COR-L47 (cell line): ENCODE measurements at regions not wholly inside any gene's neighbourhood (a gene's known extent, or its start where the extent isn't known, plus 50 kb on each side); places are given as distances from the start of the nearest gene placed in this dataset.

Experiments used
- DNase-seq: peaks from one replicate; lab custom pipeline; 2025; lab: John Stamatoyannopoulos, UW

DNA sequence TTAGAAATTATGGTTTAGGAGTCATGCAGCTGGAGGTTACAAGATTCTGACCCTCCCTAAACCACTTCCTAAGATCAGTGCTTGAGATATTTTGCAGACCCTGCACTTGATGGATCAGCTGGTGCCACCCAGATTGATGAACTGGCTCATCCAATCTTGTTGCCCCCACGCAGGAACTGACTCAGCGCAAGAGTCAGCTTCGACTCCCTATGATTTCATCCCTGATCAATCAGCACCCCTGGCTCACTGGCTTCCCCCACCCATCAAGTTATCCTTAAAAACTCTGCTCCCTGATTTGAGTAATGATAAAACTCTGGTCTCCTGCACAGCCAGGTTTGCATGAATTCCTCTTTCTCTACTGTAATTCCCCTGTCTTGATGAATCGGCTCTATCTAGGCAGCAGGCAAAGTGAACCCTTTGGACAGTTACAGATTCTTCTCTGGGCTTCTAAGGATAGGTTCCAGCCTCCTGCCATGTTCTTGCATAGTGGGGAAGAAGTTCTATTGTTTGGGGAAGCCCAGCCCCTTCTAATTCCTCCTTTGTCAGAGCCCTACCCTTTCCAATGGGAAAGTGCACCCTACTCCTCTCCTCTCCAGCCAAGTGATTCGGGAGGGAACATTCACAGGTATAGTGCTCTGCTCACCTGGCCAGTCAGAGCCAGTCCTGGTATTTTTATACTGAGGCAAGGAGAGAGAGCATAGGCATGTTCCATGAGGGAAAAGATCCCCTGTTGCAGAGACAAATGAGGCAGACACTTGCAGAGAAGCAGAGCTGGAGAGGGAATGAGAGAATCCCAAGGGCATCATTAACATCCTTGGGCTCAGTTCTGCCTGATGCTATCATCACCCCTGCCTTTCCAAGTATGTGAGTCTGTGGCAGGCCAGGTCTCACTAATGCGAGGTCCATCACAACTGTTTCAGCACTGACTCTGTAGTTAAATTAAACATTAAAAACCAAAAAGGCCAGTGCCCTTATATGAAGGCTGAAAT lies 224.4 kb upstream of the GALNT17 start:
- DNase-seq = no peak

DNA sequence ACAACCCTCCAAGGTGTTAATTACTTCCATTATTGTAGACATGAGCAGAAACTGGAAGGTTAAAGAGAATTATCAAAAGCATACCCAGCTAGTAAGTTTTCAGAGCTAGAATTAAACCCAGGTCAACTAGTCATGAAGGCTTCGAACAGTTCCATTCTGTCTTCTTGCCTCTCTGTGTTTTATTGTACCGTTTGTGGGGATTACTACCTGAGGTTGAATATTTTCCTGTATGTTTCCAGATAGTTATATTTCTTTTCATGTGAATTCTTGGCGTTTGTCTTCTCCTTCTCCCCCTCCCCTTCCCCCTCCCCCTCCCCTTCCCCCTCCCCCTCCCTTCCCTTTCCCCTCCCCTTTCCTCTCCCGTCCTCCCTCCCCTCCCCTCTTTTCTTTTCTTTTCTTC lies 218.0 kb upstream of the GALNT17 start:
- DNase-seq = no peak

DNA sequence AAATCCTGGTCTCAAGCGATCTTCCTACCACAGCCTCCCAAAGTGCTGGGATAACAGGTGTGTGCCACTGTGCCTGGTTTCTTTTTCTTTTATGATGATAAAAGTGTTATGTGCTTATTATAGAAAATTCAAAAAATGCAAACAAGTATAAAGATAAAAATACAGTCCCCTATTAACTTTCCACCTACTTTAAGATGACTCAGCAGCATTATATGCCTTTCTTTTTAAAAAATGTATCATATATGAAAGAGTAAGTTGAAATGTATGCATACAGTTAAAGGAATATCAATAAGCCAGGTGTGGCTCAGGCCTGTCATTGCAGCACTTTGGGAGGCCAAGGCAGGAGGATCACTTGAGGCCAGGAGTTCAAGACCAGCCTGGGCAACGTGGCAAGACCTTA lies 216.9 kb upstream of the GALNT17 start:
- no peak for DNase-seq

DNA sequence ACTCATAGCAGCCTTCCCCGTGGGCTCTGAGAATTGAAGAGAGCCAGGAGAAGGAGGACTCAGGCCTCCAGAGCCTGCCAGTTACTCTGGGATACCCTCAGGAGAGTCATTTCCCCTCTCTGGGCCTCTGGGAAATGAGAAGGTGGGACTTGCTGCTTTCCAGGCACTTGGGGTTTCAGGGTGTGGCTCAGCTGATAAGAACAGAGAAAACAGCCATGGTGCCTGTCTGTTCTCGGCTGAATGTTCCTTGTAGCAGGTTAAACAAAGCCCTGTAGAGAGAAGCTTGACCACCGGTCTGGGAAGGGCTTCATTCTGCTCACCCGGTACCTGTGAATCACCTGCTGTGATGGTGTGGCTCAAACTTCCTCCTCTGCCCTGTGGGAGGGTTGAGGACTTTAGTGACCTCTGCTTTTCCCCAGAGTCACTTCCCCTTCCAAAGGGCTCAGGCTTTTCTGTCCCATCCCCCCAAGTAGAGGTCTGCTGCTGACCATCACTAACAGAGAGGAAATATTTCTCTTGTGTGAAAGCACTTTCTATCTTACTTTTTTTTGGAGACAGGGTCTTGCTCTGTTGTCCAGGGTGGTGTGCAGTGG lies 212.4 kb upstream of the GALNT17 start:
- no peak for DNase-seq

DNA sequence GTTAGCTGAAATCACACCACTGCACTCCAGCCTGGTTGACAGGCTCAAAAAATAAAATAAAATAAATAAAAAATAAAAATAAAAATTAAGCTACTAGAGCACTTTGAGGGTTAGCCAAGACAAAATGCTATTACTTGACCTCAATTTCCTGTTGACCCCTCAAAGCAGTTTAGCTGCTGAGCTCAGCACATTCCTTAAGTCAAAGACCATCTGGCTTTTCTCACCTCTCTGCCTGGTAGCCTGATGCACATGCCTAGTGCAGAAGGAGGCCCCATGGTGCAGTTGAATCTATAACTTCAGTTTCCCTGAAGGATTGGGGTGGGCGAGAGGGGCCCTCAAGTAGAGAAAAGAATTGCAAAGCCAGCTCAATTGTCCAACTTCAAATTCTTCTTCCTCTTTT lies 211.1 kb upstream of the GALNT17 start:
- no peak for DNase-seq

DNA sequence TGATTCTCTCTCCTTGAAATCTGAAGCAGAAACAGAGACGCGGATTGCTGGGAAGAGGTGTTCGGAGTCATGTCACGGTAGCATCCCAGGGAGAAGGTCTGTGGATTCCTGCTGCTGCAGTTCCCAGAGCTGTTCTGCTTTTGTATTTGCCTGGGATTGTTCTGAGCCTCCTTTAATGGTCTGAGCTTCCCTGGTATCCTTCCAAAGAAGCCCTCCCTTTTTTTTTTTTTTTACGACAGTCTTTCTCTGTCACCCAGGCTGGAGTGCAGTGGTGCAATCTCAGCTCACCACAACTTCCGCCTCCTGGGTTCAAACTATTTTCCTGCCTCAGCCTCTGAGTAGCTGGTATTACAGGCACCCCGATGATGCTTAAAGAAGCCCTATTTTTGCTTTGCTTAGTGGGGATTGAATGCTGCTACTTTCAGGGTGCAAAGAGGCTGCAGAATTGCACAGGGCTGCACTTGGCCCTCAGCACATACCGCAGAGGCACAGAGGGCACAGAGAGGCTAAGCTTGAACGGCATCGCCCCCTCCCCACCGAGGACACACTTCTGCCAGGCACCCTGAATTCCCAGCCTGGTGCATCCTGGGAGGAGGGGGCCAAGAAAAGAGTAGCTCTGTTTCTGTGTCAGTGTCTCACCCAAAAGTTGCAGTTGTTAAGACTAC lies 208.6 kb upstream of the GALNT17 start:
- no peak for DNase-seq

DNA sequence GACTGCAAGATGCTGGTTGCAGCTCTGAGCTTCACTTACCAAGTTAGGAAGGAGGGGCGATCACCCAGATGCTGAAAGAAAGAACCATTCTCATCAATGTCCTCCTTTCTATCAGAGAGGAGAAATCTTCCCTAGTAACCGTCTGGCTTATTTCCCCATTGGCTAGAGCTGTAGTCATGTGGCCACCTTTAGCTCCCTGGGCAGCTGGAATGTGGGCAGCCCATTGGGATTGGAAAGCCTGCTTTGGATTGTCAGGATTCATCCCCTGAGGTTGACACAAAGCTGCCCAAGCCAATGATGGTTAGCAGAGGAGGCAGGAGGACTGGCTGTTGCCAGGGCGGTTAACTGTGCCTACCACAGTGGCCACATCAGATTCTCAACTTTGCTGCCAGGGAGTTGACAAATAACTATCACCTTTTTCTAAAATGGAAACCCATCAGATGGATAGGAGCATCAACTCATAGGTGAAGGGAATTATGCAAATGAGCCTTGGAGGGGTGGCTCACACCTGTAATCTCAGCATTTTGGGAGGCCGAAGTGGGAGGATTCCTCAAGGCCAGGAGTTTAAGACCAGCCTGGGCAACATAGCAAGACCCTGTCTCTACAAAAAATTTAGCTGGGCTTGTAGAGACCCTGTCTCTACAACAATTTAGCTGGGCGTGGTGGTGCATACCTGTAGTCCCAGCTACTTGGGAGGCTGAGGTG lies 206.4 kb upstream of the GALNT17 start:
- no peak for DNase-seq

DNA sequence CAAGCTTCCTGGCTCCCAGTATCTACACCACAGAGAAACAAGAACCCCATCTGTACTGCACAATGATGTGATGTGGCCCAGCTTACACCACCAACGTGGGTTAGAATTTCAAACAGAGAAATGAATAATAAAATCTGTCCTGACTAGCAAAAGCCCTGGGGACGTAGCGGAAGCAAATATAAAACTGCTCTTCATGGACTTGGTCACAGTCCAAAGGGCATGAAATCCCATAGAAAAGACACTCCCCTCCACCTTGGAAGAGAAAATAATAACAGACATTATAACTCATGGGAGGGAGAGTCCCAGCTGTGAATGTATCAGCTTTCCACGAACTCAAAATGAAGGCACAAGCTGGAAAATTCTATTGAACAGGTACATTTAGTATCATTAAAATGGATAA lies 205.3 kb upstream of the GALNT17 start:
- no peak for DNase-seq

DNA sequence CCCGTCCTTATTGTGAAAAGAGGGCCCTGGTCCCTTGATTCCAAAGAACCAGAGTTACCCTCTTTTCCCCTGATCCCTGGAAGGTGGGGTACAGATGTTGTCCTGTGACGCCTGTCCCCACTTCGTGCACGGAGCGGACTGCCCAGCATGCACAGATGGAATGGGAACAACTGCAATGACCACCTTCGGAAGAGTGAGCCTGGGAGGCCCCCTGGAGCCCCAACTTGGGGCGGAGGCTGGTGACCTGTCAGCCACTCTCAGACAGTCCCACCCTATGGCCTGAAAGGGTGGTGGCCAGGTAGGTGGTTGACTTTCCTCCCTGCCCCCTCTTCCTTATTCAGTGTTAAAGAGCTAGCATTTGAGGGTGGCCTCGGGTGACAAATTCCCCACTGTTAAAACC lies 196.6 kb upstream of the GALNT17 start:
- DNase-seq = no peak

DNA sequence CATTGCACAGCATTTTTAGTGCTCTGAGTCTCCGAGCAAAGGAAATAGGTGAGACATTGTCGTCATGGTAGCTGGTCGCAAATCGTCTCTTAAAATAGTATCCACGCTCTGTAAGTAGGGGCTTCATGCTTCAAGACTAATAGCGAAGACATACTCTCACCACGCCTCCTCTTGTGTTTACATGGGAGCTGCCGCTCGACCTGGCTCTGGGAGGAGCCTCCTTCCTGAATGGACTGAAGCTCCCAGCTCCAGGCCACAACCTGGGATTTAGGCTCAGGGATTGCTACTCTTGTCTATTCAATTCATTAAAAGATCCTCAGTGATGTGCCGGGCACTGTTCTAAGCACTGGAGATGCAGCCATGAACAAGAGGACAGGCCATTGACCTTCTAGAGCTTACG lies 196.1 kb upstream of the GALNT17 start:
- DNase-seq = no peak

DNA sequence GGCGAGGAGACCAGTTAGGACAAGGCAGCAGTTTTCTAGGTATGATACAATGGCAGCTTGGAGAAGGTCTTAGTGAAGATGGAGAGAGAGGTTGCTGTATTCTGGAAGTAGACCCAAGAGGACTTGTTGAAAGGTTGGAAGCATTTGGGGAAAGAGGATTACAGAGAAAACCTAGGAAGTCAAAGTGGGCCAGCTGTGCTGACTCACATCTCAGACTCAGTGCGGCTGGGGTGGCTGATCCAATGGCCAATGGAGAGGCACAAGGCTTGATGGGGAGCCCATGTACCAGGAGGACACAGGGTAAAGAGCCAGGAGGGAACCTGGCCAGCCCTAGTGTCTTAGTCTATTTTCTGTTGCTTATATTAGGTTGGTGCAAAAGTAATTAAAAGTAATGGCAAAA lies 194.5 kb upstream of the GALNT17 start:
- no peak for DNase-seq

DNA sequence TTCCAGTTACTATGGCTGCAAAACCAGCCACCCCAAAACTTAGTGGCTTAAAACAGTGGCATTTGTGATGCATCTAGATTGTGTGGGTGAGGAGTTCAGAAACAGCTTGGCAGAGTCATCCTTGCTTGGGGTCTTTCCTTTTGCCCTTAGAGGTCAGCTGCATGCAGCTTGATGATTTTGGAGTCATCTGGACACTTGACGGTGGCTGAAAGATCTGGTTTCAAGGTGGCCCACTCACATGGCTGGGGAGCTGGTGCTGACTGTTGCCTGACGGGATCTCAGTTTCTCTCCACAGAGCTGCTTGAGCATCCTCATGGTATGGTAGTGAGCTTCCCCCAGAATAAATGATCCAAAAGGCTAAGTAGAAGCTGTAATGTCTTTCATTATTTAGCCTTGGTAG lies 191.3 kb upstream of the GALNT17 start:
- DNase-seq = no peak

DNA sequence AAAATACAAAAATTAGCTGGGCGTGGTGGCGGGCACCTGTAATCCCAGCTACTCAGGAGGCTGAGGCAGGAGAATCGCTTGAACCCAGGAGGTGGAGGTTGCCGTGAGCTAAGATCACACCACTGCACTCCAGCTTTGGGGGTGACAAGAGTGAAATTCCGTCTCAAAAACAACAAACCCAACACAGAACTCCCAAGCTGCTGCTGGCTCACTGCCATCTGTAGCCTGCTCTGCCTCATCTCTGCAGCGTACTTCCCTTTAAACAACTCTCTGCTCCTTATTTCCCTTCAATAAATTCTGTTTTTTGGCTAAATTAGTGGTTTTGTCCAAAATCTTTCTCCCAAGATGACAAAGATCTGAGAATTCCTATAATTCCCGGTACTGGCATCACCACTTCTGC lies 189.2 kb upstream of the GALNT17 start:
- DNase-seq = no peak

DNA sequence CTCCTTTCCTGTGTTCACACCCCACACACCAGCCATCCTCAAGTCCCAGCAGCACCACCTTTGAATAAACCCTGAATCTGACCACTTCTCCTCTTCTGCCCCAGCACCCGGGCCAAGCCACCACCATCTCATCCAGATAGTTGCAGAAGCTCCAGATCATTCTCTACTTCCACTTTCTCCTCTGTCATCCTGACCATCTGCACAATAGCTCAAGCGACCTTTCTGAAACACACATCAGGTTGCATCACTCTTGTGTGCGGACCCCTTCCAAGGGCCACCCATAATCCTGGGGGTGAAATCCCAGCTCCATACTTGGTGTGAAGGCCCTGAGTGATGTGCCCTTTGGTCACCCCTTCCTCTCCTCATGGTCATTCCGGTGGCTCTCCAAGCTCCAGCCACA lies 187.4 kb upstream of the GALNT17 start:
- DNase-seq = no peak

DNA sequence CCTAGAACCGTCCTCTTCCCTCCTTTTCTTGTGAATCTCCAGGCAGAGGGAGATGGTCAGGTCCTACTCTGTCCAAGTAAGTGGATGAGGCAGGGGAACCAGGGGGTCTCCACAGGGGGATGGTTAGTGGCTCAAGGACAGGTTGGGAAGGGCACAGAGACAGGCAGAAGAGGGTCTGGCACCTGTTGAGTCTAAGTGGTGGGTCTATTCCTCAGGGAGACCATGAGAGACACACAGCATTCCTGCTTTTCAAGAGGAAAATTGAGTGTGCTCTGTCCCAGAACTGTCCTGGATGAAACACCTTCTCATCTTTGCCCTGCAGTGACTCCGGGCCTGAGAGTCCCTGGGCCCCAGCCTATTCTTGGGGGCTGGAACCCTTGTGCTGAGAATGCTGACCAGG lies 184.8 kb upstream of the GALNT17 start:
- no peak for DNase-seq

DNA sequence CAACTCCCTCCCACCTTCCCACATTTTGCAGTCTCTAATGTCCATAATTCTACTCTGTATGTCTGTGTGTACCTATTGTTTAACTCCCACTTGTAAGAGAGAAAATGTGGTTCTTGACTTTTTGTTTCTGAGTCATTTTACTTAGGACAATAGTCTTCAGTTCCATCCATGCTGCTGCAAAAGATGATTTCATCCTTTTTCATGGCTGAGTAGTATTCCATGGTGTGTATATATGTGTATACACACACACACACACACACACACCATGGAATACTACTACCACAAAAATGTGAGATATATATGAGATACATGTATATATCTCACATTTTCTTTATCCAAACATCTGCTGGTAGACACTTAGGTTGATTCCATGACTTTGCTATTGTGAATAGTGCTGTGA lies 182.1 kb upstream of the GALNT17 start:
- DNase-seq = no peak

DNA sequence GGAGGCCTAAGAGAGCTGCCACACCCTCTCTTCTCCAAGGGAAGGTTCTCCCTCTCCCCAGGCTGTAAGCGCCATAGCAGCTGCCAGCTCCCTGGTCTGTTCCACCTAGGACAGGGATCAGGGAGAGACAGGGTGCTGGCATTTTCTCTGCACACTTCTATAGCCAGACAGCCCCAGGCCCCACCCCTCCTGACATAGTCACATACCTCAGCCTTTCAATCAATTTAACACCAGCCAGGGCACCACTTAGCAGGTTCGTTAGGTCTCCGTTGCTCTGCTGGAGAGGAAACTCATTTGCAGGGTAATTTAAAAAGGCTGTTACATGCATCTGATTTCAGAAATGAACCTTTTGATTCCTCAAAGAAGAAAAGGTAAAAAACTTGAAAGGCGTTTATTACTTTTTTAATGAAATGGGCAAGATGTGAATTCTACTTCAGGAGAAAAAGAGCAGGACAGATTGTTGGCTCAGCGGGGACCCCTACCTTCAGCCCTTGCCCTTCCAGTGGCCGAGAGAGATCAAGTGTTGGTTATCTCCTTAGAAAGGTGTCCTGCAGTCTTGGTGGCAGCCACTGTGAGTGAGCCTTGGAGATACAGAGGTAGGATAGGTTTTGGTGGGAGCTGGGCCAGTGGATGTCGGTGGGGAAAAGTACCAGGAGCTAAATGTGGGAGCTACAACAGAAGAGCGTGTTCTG lies 180.5 kb upstream of the GALNT17 start:
- DNase-seq = no peak

DNA sequence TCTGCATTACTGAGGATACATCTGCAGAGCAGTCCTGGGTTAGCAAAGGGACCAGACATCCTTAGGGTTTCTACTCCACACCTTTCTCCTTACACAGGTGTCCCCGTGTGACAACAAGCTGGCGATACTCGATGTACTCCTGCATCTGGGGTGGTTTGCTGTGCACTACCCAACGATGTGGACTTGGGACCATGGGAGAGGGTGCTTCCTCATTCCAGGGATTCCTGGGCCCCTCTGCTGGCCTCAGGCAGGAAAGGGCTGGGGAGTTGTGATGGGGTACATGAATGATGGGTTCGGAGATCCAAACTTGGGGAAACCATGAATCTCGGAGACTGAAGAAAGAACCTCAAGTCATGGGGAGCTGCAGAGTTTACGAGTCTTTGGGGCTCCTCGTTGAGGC lies 179.6 kb upstream of the GALNT17 start:
- DNase-seq = no peak

DNA sequence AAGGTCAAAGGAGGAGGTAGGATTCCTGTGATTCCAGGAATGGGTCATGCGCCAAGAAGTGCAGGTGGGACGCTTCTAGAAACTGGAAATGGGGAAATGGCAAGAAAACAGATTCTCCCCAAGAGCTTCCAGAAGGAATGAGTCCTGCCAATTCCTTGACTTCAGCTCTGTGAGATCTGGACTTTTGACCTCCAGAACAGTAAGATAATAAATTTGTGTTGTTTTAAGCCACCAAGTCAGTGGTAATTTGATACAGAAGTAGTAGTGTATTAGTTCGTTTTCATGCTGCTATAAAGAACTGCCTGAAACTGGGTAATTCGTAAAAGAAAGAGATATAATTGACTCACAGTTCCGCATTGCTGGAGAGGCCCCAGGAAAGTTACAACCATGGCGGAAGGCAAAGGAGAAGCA lies 178.6 kb upstream of the GALNT17 start:
- no peak for DNase-seq

DNA sequence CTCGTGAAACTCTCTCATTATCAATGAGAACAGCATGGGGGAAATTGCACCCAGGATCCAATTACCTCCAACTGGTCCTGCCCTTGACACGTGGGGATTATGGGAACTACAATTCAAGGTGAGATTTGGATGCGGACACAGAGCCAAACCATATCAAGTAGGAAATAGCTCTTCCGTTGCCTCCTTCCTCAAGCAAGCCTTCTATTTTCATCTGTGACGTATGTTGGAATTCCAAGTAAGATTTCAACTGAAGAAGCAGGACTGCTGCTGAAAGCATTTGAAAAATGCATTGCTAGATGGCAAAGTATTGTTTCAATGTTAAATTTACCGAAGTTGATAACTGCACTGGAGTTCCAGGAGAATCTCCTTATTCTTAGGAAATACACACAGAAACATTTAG lies 178.1 kb upstream of the GALNT17 start:
- no peak for DNase-seq

DNA sequence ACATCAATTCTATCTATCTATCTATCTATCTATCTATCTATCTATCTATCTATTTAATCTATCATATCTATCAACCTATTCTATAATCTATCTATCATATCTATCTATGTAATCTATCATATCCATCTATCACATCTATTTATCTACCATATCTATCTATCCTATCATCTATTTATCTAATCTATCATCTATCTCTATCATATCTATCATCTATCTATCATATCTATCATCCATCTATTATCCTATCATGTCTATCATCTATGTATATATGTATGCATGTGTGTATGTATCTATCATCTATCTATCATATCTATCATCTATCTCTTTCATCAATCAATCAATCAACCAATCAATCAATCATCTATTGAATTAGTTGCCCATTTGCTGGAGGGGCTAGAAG lies 159.3 kb upstream of the GALNT17 start:
- DNase-seq = no peak

DNA sequence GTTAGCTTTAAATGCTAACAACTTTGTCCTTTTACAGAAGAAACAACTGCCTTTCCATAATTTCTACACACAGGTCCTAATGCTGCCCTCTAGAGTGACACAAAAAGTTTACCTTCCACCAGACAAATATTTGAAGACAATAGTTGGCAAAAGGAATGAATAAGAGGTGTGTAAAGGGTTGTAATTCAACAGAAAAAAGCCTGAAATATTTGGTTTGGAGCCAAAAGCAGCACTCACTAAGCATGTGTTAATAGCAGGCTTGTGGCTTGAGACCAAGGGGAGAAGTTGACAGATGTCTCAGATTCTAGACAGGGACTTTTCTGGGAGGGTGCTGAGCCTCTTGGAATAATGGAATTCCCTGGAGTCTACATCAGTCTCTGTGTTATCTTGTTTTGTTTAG lies 156.2 kb upstream of the GALNT17 start:
- DNase-seq = no peak
